Keratinocyte (primary cell): ENCODE measurements at regions not wholly inside any gene's neighbourhood (a gene's known extent, or its start where the extent isn't known, plus 50 kb on each side); places are given as distances from the start of the nearest gene placed in this dataset.

ENCODE experiments used
- DNase-seq: peaks from one replicate; pipeline ENCODE4 v3.0.0-alpha.2; 2011; ENCODE audit warnings: low read depth, missing footprints, low spot score
- FAIRE-seq: peaks from 2 replicates; lab custom pipeline; 2011; peaks lifted over from hg19 to GRCh38; lab: Jason Lieb, UNC
- H2AFZ ChIP-seq: 2 replicates; pipeline ENCODE4 v1.6.0; 2012; ENCODE audit warnings: low read length, control low read depth, inconsistent platforms; ENCODE audit not compliant: control insufficient read depth
- H3K27ac ChIP-seq: 2 replicates; pipeline ENCODE4 v1.5.1; 2011; ENCODE audit warnings: low read length; ENCODE audit not compliant: control insufficient read depth, insufficient read depth
- H3K27me3 ChIP-seq: 3 replicates; pipeline ENCODE4 v1.6.0; 2011; ENCODE audit warnings: low read length; ENCODE audit not compliant: control insufficient read depth, insufficient read depth; ENCODE audit errors: extremely low read depth
- H3K36me3 ChIP-seq, 2 experiments: 2 replicates in 1 of 2; 3 replicates in 1 of 2; pipeline ENCODE4 v1.5.1; 2011; ENCODE audit warnings: low read length in 2 of 2, mild to moderate bottlenecking in 1 of 2; ENCODE audit not compliant: control insufficient read depth in 2 of 2, insufficient read depth in 2 of 2; ENCODE audit errors: extremely low read depth in 1 of 2
- H3K4me1 ChIP-seq: 3 replicates; pipeline ENCODE4 v1.5.1; 2011; ENCODE audit warnings: low read length; ENCODE audit not compliant: control insufficient read depth, insufficient read depth; ENCODE audit errors: extremely low read depth
- H3K4me2 ChIP-seq: 3 replicates; pipeline ENCODE4 v1.6.0; 2011; ENCODE audit warnings: low read depth, low read length; ENCODE audit not compliant: control insufficient read depth, insufficient read depth; ENCODE audit errors: extremely low read depth
- H3K4me3 ChIP-seq, 3 experiments: fragments of 200-600 bp in 1 of 3; sonication (generic) in 1 of 3; 2 replicates in 2 of 3; 3 replicates in 1 of 3; pipeline ENCODE4 v1.5.1; 2011 to 2016; ENCODE audit warnings: low read length in 3 of 3, mild to moderate bottlenecking in 3 of 3, control low read depth in 2 of 3, inconsistent platforms in 1 of 3, low read depth in 1 of 3, mixed read lengths in 1 of 3, mixed run types in 1 of 3, moderate library complexity in 1 of 3; ENCODE audit not compliant: control insufficient read depth in 2 of 3, insufficient read depth in 2 of 3; ENCODE audit errors: extremely low read depth in 1 of 3
- H3K79me2 ChIP-seq: 2 replicates; pipeline ENCODE4 v1.6.0; 2012; ENCODE audit warnings: low read length; ENCODE audit not compliant: control insufficient read depth, insufficient read depth
- H3K9ac ChIP-seq: 3 replicates; pipeline ENCODE4 v1.6.0; 2011; ENCODE audit warnings: low read length; ENCODE audit not compliant: control insufficient read depth, insufficient read depth; ENCODE audit errors: extremely low read depth
- H3K9me1 ChIP-seq: 3 replicates; pipeline ENCODE4 v1.6.0; 2011; ENCODE audit warnings: low read length; ENCODE audit not compliant: control insufficient read depth, insufficient read depth; ENCODE audit errors: extremely low read depth
- H3K9me3 ChIP-seq: 2 replicates; pipeline ENCODE4 v1.5.1; 2012; ENCODE audit warnings: low read depth, low read length; ENCODE audit not compliant: control insufficient read depth
- H4K20me1 ChIP-seq: 3 replicates; pipeline ENCODE4 v1.6.0; 2011; ENCODE audit warnings: low read length; ENCODE audit not compliant: control insufficient read depth, insufficient read depth; ENCODE audit errors: extremely low read depth
- CTCF ChIP-seq, 3 experiments: IDR thresholded peaks in 1 of 3; conservative IDR thresholded peaks in 1 of 3; optimal IDR thresholded peaks in 1 of 3; 2 replicates in 2 of 3; 3 replicates in 1 of 3; pipeline versions ENCODE3 to v1.5.1; 2011; ENCODE audit warnings: low read length in 3 of 3, mild to moderate bottlenecking in 3 of 3, moderate library complexity in 2 of 3, control low read depth in 1 of 3, inconsistent platforms in 1 of 3; ENCODE audit not compliant: insufficient read depth in 2 of 3; ENCODE audit errors: extremely low read depth in 1 of 3
- EZH2 ChIP-seq: IDR thresholded peaks from one replicate; pipeline ENCODE4 v1.6.1; 2012; ENCODE audit warnings: inconsistent platforms, mild to moderate bottlenecking, low read length, moderate library complexity
- dilution Hi-C: fragments of 300-500 bp; cut with MboI; formaldehyde crosslinking; loops from one replicate; pipeline ENCODE4 v1.7.0; 2020; ENCODE audit warnings: low sequenced_read_pairs; ENCODE audit not compliant: extremely low pct_ligation_motif_present

- Histone ChIP-seq H3K9me3 (no peaks in the 10 kb centered on the region), H3K4me1 (no peaks in the 10 kb centered on the region), H3K36me3 (no peaks in the 10 kb centered on the region), H3K9me1 (no peaks in the 10 kb centered on the region), H3K9ac (no peak overlapping the region), H4K20me1 (no peaks in the 10 kb centered on the region), H3K27ac (no peak overlapping the region), H3K27me3 (no peaks in the 10 kb centered on the region), H3K4me3 (no peak overlapping the region), H3K79me2 (no peaks in the 10 kb centered on the region), H2AFZ (no peak overlapping the region), H3K4me2 (no peak overlapping the region)
- TF ChIP-seq EZH2, result no peak
- TF ChIP-seq CTCF (optimal IDR thresholded peaks at IDR 0.05 in 1 of 3, IDR thresholded peaks at IDR 0.05 in 1 of 3, conservative IDR thresholded peaks at IDR 0.05 in 1 of 3; ENCODE audit: extremely low read depth in 1 of 3, insufficient read depth in 2 of 3, low read length in 3 of 3), result no peak
- FAIRE-seq (no peak), DNase-seq (no peak)
- dilution Hi-C loops, result no loop called here
These were observed 779.4 kb upstream of the CDH6 start for GRCh38 chr5:30414078-30414477.

GRCh38 chr5:30413540-30413939 is 779.9 kb upstream of the CDH6 start:
- no peaks in the 10 kb centered on the region for H3K4me1 ChIP-seq
- dilution Hi-C loops, result no loop called here
- DNase-seq, result no peak
- no peaks in the 10 kb centered on the region for H3K9me3 ChIP-seq
- TF ChIP-seq EZH2 (no peak), CTCF (optimal IDR thresholded peaks at IDR 0.05 in 1 of 3, IDR thresholded peaks at IDR 0.05 in 1 of 3, conservative IDR thresholded peaks at IDR 0.05 in 1 of 3; ENCODE audit: extremely low read depth in 1 of 3, insufficient read depth in 2 of 3, low read length in 3 of 3) (no peak)
- H3K27ac ChIP-seq, result no peak overlapping the region
- no peaks in the 10 kb centered on the region for H3K36me3 ChIP-seq
- H3K79me2 ChIP-seq, result no peaks in the 10 kb centered on the region
- FAIRE-seq, result no peak
- H2AFZ ChIP-seq, result no peak overlapping the region
- no peak overlapping the region for H3K9ac ChIP-seq
- no peak overlapping the region for H3K4me3 ChIP-seq
- no peaks in the 10 kb centered on the region for H3K27me3 ChIP-seq
- H3K9me1 ChIP-seq, result no peaks in the 10 kb centered on the region
- H4K20me1 ChIP-seq, result no peaks in the 10 kb centered on the region
- H3K4me2 ChIP-seq, result no peak overlapping the region
